ENCODE measurements at regions not wholly inside any gene's neighbourhood (a gene's known extent, or its start where the extent isn't known, plus 50 kb on each side); places are given as distances from the start of the nearest gene placed in this dataset.
"Not testable (repeated sequence)": the region's sequence is repeated elsewhere in the genome, so short reads cannot be mapped to it uniquely, and the experiment has no call there.

DNA sequence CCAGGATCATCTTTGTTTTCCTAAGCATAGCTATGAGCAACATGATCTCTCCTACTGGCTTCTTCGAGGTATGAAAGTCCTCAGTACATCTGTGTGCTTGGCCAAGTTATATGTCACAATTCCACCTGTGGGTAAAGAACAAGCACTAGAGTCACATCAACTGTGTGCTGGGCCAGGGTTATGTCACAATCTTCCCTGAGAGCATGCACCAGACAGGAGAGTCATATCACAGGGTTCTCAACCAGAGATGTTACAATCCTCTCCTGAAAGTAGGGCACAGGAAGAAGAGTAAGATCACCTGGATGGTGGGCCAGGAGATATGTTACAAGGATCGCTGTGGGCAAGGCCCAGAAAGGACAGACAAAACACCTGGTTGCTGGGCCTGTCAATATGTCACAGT lies 143.7 kb downstream of the ZNF675 start (continued):
- TF ChIP-seq, protein P1, sequence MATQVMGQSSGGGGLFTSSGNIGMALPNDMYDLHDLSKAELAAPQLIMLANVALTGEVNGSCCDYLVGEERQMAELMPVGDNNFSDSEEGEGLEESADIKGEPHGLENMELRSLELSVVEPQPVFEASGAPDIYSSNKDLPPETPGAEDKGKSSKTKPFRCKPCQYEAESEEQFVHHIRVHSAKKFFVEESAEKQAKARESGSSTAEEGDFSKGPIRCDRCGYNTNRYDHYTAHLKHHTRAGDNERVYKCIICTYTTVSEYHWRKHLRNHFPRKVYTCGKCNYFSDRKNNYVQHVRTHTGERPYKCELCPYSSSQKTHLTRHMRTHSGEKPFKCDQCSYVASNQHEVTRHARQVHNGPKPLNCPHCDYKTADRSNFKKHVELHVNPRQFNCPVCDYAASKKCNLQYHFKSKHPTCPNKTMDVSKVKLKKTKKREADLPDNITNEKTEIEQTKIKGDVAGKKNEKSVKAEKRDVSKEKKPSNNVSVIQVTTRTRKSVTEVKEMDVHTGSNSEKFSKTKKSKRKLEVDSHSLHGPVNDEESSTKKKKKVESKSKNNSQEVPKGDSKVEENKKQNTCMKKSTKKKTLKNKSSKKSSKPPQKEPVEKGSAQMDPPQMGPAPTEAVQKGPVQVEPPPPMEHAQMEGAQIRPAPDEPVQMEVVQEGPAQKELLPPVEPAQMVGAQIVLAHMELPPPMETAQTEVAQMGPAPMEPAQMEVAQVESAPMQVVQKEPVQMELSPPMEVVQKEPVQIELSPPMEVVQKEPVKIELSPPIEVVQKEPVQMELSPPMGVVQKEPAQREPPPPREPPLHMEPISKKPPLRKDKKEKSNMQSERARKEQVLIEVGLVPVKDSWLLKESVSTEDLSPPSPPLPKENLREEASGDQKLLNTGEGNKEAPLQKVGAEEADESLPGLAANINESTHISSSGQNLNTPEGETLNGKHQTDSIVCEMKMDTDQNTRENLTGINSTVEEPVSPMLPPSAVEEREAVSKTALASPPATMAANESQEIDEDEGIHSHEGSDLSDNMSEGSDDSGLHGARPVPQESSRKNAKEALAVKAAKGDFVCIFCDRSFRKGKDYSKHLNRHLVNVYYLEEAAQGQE (IDR thresholded peaks at IDR 0.05), result no peak

- no peaks in the 10 kb centered on the region for H3K4me1 ChIP-seq (ENCODE audit: control insufficient read depth in 4 of 4, insufficient read depth in 4 of 4, low read length in 3 of 4)
- peaks cover 0 to 8% (median 3%) of the 10 kb centered on the region in 4 donors for H3K9me3 ChIP-seq (ENCODE audit: control insufficient read depth in 4 of 4, low read length in 3 of 4)
- no peaks in the 10 kb centered on the region for H3K27me3 ChIP-seq (ENCODE audit: control insufficient read depth in 4 of 4, insufficient read depth in 4 of 4, low read length in 3 of 4)
- H3K27ac ChIP-seq (ENCODE audit: low read depth in 1 of 2, low read length in 2 of 2), result no peak overlapping the region
- no peak overlapping the region for H3K4me3 ChIP-seq (ENCODE audit: low read depth in 1 of 3, low read length in 3 of 3)
- no peak overlapping the region for H3K9ac ChIP-seq (ENCODE audit: low read depth in 1 of 2, low read length in 2 of 2)
- DNase-seq (ENCODE audit: low spot score), result no peak
- 7% methylated on average over 1 of the region's 1 CpG for WGBS
- no peaks in the 10 kb centered on the region for H3K36me3 ChIP-seq (ENCODE audit: control insufficient read depth in 4 of 4, insufficient read depth in 3 of 4, low read depth in 1 of 4, low read length in 3 of 4)
- TF ChIP-seq TAF1 (conservative IDR thresholded peaks at IDR 0.05) (no peak), FOXA2 (IDR thresholded peaks at IDR 0.05) (no peak), EGR1 (IDR thresholded peaks at IDR 0.05; ENCODE audit: low read depth in 2 of 2) (no peak), HNF4A (conservative IDR thresholded peaks at IDR 0.05) (no peak), FOXA1 (IDR thresholded peaks at IDR 0.05) (no peak)
- TF ChIP-seq, protein P2, sequence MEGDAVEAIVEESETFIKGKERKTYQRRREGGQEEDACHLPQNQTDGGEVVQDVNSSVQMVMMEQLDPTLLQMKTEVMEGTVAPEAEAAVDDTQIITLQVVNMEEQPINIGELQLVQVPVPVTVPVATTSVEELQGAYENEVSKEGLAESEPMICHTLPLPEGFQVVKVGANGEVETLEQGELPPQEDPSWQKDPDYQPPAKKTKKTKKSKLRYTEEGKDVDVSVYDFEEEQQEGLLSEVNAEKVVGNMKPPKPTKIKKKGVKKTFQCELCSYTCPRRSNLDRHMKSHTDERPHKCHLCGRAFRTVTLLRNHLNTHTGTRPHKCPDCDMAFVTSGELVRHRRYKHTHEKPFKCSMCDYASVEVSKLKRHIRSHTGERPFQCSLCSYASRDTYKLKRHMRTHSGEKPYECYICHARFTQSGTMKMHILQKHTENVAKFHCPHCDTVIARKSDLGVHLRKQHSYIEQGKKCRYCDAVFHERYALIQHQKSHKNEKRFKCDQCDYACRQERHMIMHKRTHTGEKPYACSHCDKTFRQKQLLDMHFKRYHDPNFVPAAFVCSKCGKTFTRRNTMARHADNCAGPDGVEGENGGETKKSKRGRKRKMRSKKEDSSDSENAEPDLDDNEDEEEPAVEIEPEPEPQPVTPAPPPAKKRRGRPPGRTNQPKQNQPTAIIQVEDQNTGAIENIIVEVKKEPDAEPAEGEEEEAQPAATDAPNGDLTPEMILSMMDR (IDR thresholded peaks at IDR 0.05; ENCODE audit: low read depth, low read length, missing input control), result no peak
These were observed 144.4 kb downstream of the ZNF675 start for GRCh38 chr19:23542562-23542961.

DNA sequence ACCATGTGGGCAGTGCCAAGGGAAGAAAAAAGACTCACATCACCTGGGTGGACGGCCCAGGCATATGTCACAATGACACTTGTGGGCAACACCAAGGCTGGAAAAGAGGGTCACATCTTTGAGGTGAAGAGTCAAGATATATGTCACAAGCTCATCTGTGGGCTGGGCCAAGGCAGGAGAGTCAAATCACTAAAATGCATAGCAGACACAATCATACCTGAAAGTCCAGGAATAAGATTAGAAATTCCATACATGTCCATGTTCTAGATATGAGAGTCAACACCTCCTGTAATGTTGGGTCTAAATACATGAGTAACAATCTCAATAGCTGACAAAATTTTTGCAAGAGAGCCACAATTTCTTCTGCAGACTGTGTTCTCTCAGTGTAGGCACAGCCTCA lies 145.0 kb downstream of the ZNF675 start:
- WGBS, result 76% methylated on average over 1 of the region's 1 CpG
- no peak for TF ChIP-seq GABPA (IDR thresholded peaks at IDR 0.05 in 1 of 2, conservative IDR thresholded peaks at IDR 0.05 in 1 of 2)
- peaks cover 0 to 8% (median 3%) of the 10 kb centered on the region in 4 donors for H3K9me3 ChIP-seq (ENCODE audit: control insufficient read depth in 4 of 4, low read length in 3 of 4)

DNA sequence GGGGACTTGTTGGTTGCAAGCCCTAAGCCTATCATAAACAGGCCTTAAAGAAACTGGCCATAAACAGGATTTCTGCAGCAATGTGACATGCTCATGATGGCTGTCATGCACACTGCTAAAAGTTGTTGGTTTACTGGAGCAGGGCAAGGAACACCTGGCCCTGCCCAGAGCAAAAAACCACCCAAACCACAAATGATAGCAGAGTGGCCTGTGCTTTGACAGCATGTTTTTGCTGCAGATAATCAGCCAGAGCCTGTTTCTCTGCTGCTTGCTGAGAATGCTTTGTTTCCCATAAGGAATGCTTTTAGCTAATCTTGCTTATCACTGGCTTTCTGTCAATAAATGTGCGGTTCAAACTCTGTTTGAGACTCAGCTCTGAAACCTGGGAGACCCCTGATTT lies 144.9 kb upstream of the ZNF91 start:
- H3K4me1 ChIP-seq (ENCODE audit: control insufficient read depth in 4 of 4, insufficient read depth in 4 of 4, low read length in 3 of 4); DNase-seq (ENCODE audit: low spot score); H3K4me3 ChIP-seq (ENCODE audit: low read depth in 1 of 3, low read length in 3 of 3); H3K9ac ChIP-seq (ENCODE audit: low read depth in 1 of 2, low read length in 2 of 2); H3K9me3 ChIP-seq (ENCODE audit: control insufficient read depth in 4 of 4, low read length in 3 of 4); H3K36me3 ChIP-seq (ENCODE audit: control insufficient read depth in 4 of 4, insufficient read depth in 3 of 4, low read depth in 1 of 4, low read length in 3 of 4); H3K27me3 ChIP-seq (ENCODE audit: control insufficient read depth in 4 of 4, insufficient read depth in 4 of 4, low read length in 3 of 4); H3K27ac ChIP-seq (ENCODE audit: low read depth in 1 of 2, low read length in 2 of 2): not testable (repeated sequence)
- WGBS, result 30% methylated on average over 1 of the region's 1 CpG

More for the DNA sequence above, 145.0 kb downstream of the ZNF675 start:
- Histone ChIP-seq H3K27ac (ENCODE audit: low read depth in 1 of 2, low read length in 2 of 2) (no peak overlapping the region), H3K36me3 (ENCODE audit: control insufficient read depth in 4 of 4, insufficient read depth in 3 of 4, low read depth in 1 of 4, low read length in 3 of 4) (no peaks in the 10 kb centered on the region), H3K4me1 (ENCODE audit: control insufficient read depth in 4 of 4, insufficient read depth in 4 of 4, low read length in 3 of 4) (no peaks in the 10 kb centered on the region), H3K4me3 (ENCODE audit: low read depth in 1 of 3, low read length in 3 of 3) (no peak overlapping the region), H3K9ac (ENCODE audit: low read depth in 1 of 2, low read length in 2 of 2) (no peak overlapping the region), H3K27me3 (ENCODE audit: control insufficient read depth in 4 of 4, insufficient read depth in 4 of 4, low read length in 3 of 4) (no peaks in the 10 kb centered on the region)
- DNase-seq (ENCODE audit: low spot score), result no peak

Data from liver (tissue), 8 donors.